ENCODE measurements at regions not wholly inside any gene's neighbourhood (a gene's known extent, or its start where the extent isn't known, plus 50 kb on each side); places are given as distances from the start of the nearest gene placed in this dataset.

DNA sequence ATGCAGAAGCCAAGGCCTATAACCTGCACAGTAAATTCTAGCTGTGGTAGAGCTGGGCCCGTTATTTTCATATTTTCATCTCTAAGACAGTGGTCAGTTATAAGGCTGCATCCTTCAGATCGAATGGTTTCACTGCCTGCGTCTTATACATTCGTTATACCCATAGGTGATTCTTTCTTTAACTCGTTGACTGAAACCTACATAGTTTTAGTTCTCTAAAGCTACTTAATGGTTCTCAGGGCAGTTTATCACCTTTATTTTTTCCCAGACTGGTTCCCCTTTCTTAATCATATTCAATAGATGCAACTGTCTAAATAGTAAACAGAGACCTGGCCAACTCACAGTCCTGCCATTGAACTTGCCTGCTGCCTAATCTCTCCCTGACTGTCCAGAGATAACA is 615.3 kb upstream of the SLITRK1 start:
- DNase-seq, result no peak

DNA sequence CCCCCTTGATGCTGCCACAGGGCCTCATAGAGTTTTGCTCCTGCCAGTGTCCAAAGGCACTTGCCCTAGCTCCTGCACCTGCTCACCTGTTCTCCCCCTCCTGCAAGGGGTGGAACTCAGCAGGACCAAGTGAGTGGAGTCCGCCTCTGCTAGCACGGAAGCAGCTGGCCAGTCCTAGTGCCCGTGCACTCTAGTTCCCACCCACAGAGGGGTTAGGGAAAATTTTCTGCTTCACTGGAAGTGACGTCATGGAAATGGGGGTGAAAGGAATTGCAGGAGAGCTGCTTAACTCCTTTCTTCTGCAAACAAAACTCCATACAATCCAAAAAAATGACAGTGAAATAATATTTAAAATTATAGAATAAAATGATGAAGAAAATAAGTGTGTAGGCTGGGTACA is 609.7 kb upstream of the SLITRK1 start:
- DNase-seq, result no peak

DNA sequence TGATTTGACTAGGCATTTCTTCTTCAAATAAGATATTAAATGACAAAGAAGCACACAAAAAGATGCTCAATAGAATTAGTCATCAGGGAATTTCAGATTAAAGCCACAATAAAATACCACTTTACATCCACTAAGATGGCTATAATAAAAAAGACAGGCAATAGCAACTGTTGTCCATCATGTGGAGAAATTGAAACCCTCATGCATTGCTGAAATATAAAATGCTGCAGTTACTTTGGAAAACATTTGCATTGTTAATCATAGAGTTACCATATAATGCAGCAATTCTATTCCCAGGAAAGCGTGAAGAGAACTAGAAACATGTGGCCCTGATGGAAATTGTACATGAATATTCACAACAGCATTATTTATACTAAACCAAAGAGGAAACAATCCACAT is 605.5 kb upstream of the SLITRK1 start:
- no peak for DNase-seq

DNA sequence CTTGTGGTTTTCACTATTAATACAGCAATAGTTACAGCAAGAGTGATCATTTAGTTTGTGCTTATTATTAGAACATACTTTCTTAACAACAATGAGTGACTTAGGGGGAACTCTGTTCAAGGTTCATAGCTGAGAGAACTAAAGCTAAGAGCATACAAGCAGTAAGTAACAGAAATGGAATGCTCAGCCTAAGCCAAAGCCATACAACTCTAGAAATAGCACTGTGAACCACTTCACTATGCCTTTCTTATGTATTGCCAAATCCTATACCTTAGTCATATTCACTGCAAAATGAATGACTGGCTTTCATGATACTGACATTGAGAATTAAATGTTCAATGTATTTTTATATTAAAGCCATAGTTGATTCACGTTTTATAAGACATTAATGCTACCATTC is 599.7 kb upstream of the SLITRK1 start:
- DNase-seq, result no peak

DNA sequence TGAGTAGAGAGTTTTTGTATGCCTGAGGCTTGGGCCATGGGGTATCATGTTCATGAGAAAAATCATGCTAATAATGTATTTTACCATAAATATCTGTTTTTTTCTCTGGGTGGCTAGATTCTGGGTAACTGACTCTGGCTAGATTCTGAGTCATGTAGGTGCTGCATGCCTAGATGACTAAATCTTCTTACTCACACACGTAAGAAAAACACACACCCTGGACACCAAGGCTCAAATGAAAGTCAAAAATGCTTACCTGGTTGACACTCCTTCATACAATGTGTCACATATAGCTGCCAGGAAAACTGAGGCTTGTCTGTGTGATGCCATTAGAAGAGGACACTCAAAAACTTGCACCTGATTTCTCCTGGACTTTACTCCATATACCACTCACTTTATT is 597.4 kb upstream of the SLITRK1 start:
- no peak for DNase-seq

DNA sequence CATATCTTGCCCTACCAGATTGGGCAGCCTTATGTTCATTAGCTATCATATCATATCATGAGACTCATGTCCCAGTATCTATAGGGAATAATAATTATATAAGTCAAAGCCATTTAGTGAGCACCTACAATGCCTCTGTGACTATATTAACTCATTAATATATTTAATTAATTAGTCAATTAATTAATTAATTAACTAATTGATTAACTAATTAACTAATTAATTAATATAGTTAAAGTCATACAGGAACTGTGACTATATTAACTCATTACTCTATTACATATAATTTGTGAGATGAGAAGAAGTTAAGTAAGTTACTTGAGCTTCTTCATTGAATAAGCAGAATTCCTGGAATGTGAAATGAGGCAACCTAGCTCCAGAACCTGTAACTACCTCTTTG is 588.3 kb upstream of the SLITRK1 start:
- no peak for DNase-seq

DNA sequence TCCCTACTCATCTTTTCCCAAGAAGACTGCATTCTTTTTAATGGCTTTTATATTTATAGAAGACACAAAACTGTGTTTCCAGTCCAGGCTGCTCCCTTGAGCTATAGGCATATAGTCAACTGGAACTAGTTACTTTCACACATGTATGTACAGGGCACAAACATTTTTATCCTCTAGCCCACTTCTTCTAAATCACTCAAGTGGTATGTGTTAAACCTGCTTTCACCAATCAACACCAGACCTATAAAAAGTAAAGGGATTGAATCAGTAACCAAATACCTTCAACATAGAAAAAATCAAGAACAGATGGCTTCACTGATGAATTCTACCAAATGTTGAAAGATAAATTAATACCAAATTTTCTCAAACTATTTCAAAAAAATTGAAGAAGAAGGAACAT is 584.2 kb upstream of the SLITRK1 start:
- no peak for DNase-seq

DNA sequence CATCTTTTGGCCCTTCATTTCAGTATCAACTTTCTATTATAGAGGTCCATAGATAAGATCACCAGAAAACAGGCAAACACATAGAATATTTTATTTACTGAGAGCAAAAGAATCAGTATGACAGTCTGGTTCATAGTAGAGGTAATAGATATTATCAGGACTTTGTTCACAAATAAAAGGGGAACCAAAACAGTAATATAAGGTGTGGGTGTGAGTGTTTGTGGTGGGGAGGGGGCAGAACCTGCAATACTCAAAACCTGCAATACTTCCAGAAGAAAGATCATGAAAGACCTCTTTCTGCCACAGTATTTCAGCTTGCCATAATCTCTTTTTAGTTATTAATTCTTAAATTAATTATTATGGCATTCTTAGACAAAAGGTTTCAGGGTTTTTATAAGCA is 578.7 kb upstream of the SLITRK1 start:
- no peak for DNase-seq

DNA sequence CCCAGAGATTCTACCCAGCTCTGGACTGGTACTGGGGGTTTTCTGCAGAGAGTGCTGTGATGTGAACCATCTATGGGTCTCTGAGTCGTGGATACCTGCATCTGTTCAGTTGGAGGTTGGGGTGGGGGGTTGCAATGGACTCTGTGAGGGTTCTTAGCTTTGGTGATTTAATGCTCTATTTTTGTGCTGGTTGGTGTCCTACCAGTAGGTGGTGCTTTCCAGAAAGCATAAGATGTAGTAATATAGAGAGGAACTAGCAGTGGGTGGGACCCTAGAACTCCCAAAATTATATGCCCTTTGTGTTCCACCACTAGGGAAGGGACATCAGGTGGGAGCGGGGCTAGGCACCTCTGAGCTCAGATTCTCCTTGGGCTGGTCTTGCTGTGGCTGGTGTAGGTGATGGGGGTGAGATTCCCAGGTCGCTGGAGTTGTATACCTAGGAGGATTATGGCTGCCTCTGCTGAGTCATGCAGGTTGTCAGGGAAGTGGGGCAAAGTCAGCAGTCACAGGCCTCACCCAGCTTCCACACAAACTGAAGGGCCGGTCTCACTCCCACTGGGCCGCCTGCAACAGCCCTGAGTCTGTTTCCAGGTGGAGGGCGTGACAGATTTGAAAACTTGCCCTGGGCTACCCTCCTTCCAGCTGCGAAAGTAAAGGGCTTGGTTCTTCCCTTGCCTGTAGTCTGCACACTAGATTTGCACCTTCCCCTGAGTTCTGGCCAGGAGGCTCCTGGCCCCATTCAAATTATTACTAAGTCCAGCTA is 573.0 kb upstream of the SLITRK1 start:
- DNase-seq, result no peak

DNA sequence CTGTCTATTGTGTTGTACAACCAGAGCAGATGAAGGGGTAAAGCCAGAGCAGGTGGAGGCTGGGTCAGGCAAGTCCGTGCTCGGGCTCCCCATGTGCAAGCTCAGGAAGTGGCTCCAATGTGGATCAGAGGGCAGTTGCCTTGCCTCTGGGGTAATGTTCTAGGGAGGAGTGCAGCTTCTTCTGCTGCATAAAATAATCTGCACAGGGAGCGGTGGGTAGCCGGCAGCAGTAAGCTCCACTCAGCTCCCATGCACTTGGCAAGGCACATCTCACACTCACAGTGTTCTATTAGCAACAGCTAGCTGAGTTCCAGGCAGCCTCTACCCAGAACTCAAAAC is 565.3 kb upstream of the SLITRK1 start:
- no peak for DNase-seq

DNA sequence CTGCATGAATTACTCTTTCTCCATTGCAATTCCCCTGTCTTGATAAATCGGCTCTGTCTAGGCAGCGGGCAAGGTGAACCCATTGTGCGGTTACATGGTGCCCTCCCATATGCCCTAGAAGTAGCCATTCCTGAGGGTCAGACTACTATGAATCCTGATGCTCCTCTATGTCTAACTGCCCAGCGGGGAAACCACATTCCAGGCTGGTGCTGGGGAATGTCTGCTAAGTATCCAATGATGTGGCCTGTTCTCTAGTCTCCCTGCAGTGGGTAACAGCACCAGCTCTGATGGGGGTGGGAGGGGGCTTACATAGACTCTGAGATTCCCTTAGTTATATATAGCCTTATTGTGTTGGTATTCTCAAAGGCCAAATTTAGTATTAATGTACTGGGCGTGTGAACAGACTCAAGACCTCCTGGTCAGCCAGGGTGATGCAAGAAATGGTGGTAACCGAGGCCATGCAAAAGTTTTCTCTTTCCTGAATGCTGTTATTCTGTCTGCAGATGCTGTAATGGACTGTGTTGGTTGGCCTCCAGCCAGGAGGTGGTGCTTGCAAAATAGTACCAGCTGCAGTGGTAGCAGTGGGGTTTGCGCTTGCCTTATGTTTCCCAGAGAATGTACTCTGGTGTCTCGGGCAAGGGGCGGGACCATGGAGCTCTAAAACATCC is 564.8 kb upstream of the SLITRK1 start:
- peak; percentile 1 for DNase-seq

DNA sequence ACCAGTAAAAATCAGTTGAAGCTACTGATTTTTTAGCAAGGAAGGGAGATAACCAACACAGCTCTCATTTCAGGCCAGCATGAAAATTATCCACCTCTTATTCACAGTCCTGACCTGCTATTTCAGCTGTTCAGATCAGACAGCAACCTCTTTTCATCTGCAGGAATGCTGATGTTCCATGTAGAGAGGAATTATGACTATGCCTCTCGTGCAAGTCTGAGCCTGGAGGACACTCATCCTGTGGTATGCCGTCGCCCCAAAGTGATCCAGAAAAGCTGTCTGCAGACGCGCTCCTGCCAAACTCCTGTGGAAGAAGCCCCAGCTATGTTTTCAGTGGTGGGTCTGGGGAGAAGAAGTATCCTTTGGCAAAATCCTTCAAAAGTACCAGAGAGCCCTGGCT is 563.5 kb upstream of the SLITRK1 start:
- no peak for DNase-seq

DNA sequence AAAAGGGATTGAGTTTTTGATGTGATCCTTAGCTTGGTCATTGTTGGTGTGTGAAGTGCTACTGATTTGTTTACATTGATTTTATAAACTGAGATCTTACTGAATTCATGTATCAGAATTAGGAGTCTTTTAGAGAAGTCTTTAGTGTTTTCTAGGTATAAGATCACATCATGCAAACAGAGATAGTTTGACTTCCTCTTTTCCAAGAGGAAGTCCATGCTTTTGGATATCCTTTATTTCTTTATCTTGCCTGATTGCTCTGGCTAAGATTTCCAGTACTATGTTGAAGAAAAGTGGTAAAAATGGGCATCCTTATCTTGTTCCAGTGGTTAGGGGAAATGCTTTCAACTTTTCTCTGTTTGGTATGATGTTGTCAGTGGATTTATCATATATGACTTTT is 561.2 kb upstream of the SLITRK1 start:
- DNase-seq, result no peak

DNA sequence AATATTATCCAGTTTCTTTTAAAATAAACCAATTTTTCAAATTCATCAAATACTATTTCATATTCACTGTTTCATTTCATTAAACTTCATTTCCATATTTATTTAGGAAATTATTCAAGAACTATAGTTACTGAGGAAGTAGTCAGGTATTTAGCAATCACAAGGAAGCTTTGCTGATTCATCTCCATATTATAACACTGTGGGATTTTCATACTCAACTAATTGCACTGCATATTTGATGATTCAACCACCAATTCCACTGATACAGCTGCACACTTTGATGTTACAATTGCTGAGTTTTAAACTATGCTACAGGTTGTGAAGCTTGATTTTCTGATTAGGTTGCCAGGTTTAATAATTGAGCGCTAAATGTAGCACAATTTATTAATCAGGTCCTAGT is 556.8 kb upstream of the SLITRK1 start:
- no peak for DNase-seq

DNA sequence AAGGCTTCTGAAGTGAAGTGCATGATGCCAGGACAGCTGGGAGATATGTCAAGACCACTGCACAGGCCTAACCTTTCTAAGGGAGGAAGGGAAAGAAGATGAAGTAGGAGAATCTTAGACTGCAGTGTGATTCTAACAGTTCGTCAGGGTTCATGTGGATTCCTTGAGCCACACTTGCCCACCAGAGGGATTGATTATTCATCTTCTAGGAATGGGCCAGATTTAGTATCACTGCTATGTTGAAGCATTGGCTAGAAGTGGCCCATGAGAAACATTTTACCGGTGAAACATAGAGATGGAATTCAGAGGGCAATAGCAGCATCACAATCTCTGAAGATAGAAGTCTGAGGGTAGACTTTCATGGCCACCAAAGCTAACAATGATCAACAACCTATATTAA is 550.8 kb upstream of the SLITRK1 start:
- DNase-seq, result no peak

DNA sequence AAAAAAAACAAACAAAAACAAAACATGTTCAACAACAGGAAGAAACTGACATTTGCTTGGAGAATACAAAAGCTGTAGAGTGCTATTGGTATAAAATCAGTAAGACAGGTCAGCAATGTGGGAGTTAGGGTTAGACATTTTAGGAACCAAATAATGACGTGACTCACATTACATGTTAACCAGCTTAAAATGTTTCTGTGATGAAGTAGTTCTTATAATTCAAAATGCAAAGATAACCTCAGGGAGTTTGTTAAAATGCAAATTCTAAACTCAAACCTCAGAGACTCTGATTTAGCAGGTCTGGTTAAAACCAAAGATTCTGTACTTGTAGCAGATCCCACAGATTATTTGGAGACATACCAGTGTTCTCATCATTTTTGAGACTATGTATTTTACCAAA is 549.4 kb upstream of the SLITRK1 start:
- no peak for DNase-seq

DNA sequence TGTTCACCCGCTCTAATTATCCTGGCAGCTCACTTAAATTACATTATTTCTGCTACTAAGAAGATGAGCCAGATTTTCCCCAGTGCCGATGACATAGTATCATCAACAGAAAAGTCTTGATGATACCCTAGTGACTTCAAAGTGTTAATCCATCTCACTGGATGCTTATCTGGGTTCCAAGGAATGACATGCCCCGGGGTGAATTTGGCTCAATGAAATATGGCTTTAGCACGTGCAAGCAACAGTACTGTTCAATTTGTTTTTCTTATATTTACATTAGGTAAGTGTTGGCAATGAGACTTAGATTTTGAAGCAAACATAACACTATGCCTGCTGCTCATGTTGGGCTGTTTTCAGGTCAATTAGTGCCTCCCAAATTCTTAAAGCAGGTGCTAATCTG is 548.2 kb upstream of the SLITRK1 start:
- no peak for DNase-seq

DNA sequence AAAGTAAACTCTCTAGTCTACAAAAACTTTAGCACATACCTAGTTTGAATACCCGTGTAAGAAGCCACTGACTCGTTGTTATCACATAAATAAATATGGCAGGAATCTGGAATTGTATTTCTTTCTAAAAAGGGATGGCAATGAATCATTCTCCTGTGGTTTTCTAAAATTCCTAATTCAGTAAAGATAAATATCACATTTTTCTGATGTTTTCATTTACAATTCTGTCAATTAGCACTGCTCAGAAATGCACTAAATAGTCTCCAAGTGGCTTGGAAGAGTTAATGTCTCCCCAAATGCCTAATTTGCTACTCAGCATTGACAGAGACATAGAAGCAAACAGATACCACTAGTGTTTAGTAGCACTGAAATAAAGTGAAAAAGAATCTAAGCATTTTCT is 547.7 kb upstream of the SLITRK1 start:
- DNase-seq, result no peak

DNA sequence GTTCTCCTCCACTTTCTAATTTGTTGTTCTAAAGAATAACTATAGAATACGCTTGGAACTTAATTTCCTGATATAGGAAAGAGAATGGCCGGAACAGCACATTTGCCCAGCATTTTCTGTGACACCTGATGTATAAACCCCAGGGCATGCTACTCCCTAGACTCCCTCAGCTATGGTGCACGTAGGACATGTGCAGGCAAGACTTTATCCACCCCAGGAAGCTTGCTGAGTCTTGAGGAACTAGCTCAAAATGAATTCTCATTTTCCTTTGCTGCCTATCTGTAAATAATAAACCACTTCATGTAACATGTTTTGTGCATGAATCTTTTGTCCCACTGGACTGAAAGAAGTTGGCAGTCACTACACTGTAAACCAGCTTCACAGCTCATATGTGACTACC is 535.8 kb upstream of the SLITRK1 start:
- no peak for DNase-seq

DNA sequence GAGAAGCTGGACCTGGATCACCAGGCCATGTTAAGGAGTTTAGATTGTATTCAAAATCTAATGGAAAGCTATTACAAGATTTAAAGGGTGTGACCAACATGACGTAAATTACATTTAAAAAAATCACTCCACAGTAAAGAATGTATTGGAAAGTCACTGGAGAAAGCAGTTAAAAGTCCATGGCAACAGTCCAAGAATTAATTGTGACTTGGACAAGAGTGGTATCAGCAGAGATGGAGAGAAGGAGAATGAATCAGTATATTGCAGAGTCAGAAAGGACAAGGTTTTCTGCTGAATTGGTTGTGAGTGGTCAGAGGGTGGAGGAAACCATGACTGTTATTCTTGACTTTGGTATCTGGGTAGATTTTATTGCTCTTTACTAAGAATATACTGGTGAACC is 535.1 kb upstream of the SLITRK1 start:
- no peak for DNase-seq

DNA sequence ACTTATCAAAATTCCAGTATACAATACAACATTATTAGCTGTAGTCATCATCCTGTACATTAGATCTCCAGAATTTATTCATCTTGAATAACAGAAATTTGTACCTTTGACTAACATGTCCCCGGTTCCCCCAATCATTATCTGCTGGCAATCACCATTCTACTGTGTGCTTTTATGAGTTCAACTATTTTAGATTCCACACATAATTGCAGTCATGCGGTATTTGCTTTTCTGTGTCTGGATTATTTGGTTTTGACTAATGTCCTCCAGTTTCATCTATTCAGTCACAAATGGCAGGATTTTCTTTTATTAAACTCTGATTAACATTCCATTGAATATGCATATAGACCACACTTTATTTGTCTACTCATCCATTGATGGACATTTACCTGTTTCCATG is 530.7 kb upstream of the SLITRK1 start:
- no peak for DNase-seq

DNA sequence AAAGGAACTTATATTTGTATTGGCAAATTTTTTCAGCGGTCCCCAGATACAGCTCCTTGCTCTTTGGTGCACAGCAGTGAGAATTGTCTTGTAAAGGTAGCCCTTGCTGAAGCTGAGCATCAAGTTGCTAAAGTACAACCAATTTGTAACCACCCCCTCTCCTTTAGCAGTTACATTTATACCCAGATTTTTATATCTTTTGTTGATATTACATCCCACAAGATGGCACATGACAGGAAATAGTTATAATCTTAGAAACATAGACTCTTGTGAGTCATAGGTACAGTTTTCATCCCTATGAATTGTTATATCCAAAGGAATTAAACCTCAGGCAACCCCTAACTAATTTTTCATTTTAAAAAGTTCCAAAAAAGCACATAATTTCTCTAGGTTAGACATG is 523.0 kb upstream of the SLITRK1 start:
- DNase-seq, result no peak

DNA sequence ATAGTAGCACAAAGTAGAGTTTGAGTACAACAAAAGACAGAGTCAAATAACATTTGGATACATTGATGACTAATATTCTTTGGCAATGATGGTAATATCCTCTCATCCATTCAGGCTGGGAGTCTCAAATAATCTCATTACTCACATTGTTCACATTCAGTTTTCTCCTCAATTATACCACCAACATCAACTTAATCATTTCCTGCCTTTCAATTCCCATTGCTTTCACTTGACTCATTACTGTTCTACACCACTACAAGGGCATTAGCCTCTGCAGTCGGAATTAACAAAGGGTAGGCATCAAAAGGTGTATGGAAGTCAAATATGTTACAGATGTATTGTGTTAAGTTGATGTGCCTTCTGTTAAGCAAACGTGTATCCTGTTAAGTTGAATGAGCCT is 518.4 kb upstream of the SLITRK1 start:
- DNase-seq, result no peak

DNA sequence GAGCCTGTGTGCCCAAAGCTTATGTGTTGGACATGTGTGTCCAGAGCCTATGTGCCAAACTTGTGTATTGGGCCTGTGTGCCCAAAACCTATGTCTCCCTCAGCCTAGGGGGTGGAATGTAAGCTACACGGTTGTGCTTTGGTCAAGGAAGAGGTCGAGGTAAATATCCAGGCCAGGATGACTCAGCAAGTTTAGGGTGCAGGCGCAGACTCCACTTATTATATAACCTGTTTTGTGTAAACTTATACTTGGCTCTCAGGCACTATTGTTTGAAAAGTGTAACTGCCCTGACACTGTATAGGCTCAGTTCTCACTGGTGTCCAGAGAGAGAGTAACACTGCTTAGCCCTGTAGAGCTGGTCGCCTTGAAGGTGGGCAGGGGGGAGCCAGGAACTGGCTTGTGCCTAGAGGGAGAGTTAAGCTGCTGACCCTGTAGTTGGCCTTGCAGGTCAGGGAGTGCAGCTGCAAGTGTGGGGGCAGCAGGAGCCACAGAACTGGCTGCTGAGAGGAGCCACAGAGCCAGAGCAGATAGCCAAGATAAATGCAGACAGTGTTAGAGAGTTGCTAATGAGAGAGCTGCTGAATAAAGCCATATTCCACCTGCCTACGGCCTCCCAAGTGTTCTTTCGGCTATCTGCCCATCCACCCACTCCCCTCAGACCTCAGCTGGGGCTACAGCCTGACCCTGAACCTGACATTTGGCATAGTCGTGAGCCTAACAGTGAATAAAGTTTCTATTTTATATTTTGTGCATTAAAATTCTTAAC is 517.2 kb upstream of the SLITRK1 start:
- no peak for DNase-seq
